ENCODE measurements at regions not wholly inside any gene's neighbourhood (a gene's known extent, or its start where the extent isn't known, plus 50 kb on each side); places are given as distances from the start of the nearest gene placed in this dataset.

DNA sequence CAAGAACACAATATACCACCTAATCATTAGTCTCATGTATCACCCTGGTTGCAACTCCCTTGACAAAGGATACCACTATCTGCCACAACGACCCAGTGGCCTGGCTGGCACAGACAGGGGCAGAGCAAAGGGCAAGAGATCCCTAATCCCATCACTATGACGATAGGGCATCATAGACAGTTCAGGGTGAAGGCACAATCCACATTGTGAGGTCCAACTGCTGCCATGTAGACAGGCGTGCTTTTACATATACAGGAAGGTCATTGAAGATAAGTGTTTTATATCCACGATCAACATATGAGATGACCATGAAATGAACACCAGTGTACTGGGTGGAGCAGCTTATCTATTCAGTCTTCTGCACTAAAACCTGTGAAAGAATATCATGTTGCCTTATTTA is 94.6 kb downstream of the IGLL1 start:
- H3K9me3 ChIP-seq = no peaks in the 10 kb centered on the region
- ATAC-seq = peak in 1 of 2 experiments; percentile 67; a peak in 3 of 6 replicates
- ChIA-PET CTCF (no interaction called here), POLR2A (no interaction called here)
- 56% methylated on average over 4 of the region's 4 CpGs for WGBS (ENCODE audit: missing lambda C conversion rate)
- no peak for DNase-seq (ENCODE audit: low read depth in 1 of 2, low spot score in 1 of 2)
- H3K4me2 ChIP-seq = no peak overlapping the region
- H3K27ac ChIP-seq = no peak overlapping the region
- no peak for TF ChIP-seq RARB (CRISPR knock-in tag; IDR thresholded peaks at IDR 0.05)
- TF ChIP-seq, protein P1, sequence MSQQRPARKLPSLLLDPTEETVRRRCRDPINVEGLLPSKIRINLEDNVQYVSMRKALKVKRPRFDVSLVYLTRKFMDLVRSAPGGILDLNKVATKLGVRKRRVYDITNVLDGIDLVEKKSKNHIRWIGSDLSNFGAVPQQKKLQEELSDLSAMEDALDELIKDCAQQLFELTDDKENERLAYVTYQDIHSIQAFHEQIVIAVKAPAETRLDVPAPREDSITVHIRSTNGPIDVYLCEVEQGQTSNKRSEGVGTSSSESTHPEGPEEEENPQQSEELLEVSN (IDR thresholded peaks at IDR 0.05; ENCODE audit: borderline replicate concordance, low read depth) = no peak
- TF ChIP-seq, protein P2, sequence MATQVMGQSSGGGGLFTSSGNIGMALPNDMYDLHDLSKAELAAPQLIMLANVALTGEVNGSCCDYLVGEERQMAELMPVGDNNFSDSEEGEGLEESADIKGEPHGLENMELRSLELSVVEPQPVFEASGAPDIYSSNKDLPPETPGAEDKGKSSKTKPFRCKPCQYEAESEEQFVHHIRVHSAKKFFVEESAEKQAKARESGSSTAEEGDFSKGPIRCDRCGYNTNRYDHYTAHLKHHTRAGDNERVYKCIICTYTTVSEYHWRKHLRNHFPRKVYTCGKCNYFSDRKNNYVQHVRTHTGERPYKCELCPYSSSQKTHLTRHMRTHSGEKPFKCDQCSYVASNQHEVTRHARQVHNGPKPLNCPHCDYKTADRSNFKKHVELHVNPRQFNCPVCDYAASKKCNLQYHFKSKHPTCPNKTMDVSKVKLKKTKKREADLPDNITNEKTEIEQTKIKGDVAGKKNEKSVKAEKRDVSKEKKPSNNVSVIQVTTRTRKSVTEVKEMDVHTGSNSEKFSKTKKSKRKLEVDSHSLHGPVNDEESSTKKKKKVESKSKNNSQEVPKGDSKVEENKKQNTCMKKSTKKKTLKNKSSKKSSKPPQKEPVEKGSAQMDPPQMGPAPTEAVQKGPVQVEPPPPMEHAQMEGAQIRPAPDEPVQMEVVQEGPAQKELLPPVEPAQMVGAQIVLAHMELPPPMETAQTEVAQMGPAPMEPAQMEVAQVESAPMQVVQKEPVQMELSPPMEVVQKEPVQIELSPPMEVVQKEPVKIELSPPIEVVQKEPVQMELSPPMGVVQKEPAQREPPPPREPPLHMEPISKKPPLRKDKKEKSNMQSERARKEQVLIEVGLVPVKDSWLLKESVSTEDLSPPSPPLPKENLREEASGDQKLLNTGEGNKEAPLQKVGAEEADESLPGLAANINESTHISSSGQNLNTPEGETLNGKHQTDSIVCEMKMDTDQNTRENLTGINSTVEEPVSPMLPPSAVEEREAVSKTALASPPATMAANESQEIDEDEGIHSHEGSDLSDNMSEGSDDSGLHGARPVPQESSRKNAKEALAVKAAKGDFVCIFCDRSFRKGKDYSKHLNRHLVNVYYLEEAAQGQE (IDR thresholded peaks at IDR 0.05) = no peak
- no peak for TF ChIP-seq NR3C1 (IDR thresholded peaks at IDR 0.05)
- no peak for TF ChIP-seq SREBF2 (IDR thresholded peaks at IDR 0.05)
- no peak for TF ChIP-seq TP53 (CRISPR knock-in tag; IDR thresholded peaks at IDR 0.05)
- TF ChIP-seq CHD2 (IDR thresholded peaks at IDR 0.05; ENCODE audit: low read length, partially characterized antibody) = no peak
- no peak for TF ChIP-seq FOSL2 (IDR thresholded peaks at IDR 0.05)
- TF ChIP-seq FOSL2 (CRISPR knock-in tag; IDR thresholded peaks at IDR 0.05) = no peak
- TF ChIP-seq CHD4 (IDR thresholded peaks at IDR 0.05; ENCODE audit: borderline replicate concordance) = no peak
- TF ChIP-seq JUNB (IDR thresholded peaks at IDR 0.05) = no peak
- no peak for TF ChIP-seq FOXS1 (CRISPR knock-in tag; IDR thresholded peaks at IDR 0.05)
- no peak for TF ChIP-seq RCOR1 (IDR thresholded peaks at IDR 0.05; ENCODE audit: low read depth, low read length)
- TF ChIP-seq ZFP36 (IDR thresholded peaks at IDR 0.05; ENCODE audit: borderline replicate concordance, partially characterized antibody) = no peak
- TF ChIP-seq POLR2A (IDR thresholded peaks at IDR 0.05; ENCODE audit: low read length) = no peak
- TF ChIP-seq ESRRA (IDR thresholded peaks at IDR 0.05; ENCODE audit: borderline replicate concordance, low read length) = no peak
- no peak for TF ChIP-seq EP300 (IDR thresholded peaks at IDR 0.05)
- TF ChIP-seq EHMT2 (IDR thresholded peaks at IDR 0.05; ENCODE audit: low read depth) = no peak
- TF ChIP-seq NPAS2 (CRISPR knock-in tag; IDR thresholded peaks at IDR 0.05; ENCODE audit: borderline replicate concordance) = no peak
- TF ChIP-seq, protein P3, sequence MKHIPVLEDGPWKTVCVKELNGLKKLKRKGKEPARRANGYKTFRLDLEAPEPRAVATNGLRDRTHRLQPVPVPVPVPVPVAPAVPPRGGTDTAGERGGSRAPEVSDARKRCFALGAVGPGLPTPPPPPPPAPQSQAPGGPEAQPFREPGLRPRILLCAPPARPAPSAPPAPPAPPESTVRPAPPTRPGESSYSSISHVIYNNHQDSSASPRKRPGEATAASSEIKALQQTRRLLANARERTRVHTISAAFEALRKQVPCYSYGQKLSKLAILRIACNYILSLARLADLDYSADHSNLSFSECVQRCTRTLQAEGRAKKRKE (CRISPR knock-in tag; IDR thresholded peaks at IDR 0.05; ENCODE audit: low read depth) = no peak
- FAIRE-seq = peak; percentile 32
- no peak overlapping the region for H3K4me3 ChIP-seq
- H3K4me1 ChIP-seq = no peaks in the 10 kb centered on the region

DNA sequence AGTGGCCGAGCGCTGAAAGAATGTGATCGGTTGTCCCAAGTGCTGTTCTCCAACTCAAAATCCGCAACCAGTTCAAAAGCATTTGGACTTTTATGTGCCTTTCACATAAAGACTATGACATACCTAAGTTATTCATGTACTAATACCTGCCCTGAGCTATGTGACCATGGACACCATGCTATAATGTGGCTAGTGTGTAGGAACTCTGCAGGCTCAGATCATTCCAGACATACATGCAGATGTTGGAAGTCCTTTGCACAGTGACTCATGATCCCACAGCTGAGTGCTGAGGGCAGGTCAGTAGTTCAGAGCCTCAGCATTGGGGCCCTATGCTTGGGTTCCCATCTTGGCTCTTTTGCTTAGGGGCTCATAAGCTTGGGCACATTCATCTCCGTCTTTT is 95.4 kb downstream of the IGLL1 start:
- FAIRE-seq = no peak
- ChIA-PET POLR2A (no interaction called here), CTCF (interaction anchor here (0.7 kb wide), 1 partner anchor 34 kb away, joined by 3 read pairs; no protein-coding TSS in a partner anchor)
- no peak overlapping the region for H3K4me2 ChIP-seq
- no peak overlapping the region for H3K4me3 ChIP-seq
- H3K27ac ChIP-seq = no peak overlapping the region
- H3K9me3 ChIP-seq = no peaks in the 10 kb centered on the region
- no peaks in the 10 kb centered on the region for H3K4me1 ChIP-seq
- 92% methylated on average over 5 of the region's 5 CpGs for WGBS (ENCODE audit: missing lambda C conversion rate)
- no peak for ATAC-seq
- DNase-seq (ENCODE audit: low read depth in 1 of 2, low spot score in 1 of 2) = no peak
- TF ChIP-seq BHLHE40 (IDR thresholded peaks at IDR 0.05; ENCODE audit: low read depth, low read length) (no peak), EHMT2 (IDR thresholded peaks at IDR 0.05; ENCODE audit: low read depth) (no peak), JUNB (IDR thresholded peaks at IDR 0.05) (no peak), CBX2 (IDR thresholded peaks at IDR 0.05; ENCODE audit: borderline replicate concordance, low read depth) (no peak), HDAC2 (IDR thresholded peaks at IDR 0.05) (no peak), SMC3 (IDR thresholded peaks at IDR 0.05) (no peak), RARB (CRISPR knock-in tag; IDR thresholded peaks at IDR 0.05) (no peak), EHF (CRISPR knock-in tag; IDR thresholded peaks at IDR 0.05) (no peak), TP53 (CRISPR knock-in tag; IDR thresholded peaks at IDR 0.05) (no peak), POLR2AphosphoS2 (conservative IDR thresholded peaks at IDR 0.05; ENCODE audit: low read length) (no peak)
- TF ChIP-seq, protein P4, sequence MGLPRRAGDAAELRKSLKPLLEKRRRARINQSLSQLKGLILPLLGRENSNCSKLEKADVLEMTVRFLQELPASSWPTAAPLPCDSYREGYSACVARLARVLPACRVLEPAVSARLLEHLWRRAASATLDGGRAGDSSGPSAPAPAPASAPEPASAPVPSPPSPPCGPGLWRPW (IDR thresholded peaks at IDR 0.05) = no peak
- TF ChIP-seq, protein P1 (IDR thresholded peaks at IDR 0.05; ENCODE audit: borderline replicate concordance, low read depth) = no peak
- TF ChIP-seq, protein P5, sequence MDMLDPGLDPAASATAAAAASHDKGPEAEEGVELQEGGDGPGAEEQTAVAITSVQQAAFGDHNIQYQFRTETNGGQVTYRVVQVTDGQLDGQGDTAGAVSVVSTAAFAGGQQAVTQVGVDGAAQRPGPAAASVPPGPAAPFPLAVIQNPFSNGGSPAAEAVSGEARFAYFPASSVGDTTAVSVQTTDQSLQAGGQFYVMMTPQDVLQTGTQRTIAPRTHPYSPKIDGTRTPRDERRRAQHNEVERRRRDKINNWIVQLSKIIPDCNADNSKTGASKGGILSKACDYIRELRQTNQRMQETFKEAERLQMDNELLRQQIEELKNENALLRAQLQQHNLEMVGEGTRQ (IDR thresholded peaks at IDR 0.05) = no peak
- TF ChIP-seq, protein P2 (IDR thresholded peaks at IDR 0.05) = no peak

Measured in A549 (cell line).